Fibroblast of skin of abdomen (primary cell): ENCODE measurements at regions not wholly inside any gene's neighbourhood (a gene's known extent, or its start where the extent isn't known, plus 50 kb on each side); places are given as distances from the start of the nearest gene placed in this dataset.
"Not testable (repeated sequence)": the region's sequence is repeated elsewhere in the genome, so short reads cannot be mapped to it uniquely, and the experiment has no call there.

Experiments
- DNase-seq: peaks from one replicate; pipeline ENCODE4 v3.0.0-alpha.2; 2013

DNA sequence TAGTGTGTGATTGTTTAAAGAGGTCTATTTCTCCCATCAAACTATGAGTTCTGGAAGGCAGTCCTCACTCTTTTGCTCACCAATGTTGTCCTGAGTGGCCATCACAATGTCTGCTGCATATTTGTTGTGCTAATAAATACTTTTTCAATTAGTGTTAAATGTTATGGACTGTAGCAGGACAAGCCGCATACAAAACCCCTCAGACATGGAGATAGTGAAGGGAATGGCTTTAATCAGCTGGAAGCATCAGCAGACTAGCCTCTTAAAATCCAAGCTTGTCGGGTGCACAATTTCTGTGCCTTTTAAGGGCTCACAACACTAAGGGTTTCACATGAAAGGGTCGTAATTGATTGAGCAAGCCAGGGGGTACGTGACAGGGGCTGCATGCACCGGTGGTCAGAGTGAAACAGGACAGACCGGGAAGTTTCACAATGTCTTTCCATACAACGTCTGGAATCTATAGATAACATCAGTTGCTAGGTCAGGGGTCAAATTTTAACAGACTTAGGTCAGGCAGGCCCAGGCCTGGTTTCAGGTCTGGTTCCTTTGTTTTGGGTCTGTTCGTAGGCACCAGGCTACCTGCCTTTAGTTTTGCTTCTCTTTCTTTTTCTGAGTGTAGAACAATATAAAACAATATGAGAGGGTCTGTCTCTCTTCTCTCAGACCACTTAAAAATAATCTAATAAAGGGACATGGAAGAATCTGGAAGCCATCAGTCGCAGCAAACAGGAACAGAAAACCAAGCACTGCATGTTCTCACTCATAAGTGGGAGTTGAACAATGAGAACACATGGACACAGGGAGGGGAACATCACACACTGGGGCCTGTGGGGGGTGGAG, 327.6 kb upstream of the HTR1E start:
- DNase-seq, result no peak

- DNase-seq, result not testable (repeated sequence)
These were observed 334.0 kb upstream of the HTR1E start for GRCh38 chr6:86603364-86603763.

DNA sequence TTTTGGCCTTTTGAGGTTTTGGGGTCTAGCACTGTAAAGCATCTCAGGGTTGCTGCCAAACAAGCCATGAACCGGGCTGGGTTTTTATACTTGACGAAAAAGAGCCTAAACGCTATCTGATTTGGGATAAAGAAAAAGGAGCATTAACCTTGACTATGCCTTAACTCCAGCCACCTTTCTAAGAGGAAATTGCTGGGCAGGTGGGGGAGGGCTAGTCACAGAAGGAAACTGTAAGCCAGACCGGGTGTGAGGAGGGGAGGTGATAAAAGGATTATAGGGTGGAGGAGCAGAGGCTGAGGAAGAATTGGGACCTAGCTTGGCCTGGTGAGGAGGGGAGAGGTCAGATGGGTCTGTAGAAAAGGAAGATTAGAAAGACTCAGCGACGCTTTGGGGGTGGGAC, 335.2 kb upstream of the HTR1E start:
- not testable (repeated sequence) for DNase-seq

- not testable (repeated sequence) for DNase-seq
These were observed 338.4 kb upstream of the HTR1E start for GRCh38 chr6:86598969-86599368.

DNA sequence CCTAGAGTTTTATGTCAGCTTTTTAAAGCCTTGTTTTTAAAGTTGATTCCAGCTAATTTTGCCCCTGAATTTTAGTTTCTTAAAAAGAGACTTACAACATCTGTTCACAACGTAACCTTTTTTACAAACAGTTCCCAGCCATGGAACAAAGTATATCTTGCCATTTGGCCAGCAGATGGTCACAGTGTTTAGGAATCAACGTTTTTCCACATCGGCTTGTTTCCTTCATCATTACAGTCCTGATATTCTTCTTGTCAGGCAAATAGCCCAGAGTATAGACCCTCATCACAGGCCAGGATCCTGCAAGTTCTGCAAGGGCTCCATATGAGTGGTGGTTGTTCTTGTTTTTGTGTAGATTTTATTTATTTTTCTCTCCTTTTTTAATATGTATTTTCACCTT, 341.7 kb upstream of the HTR1E start:
- DNase-seq, result no peak

DNA sequence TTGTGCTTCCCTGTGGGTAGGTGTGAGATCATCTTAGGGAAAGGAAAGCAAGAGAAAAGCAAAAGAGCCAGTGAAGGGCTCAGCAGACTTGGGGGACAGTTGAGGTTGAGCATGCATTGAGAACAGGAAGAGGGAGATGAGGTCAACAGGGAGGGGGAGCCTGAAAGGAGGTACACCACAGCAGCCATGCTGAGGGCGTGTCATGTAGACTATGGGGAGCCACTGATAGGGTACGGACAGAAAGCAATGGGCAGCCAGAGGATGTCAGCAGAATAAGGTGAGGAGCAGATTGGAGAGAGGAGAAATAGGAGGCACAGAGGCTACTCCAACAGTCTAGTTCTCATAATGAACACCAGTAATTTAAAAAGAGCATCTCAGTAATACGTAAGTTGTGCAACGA, 351.1 kb upstream of the HTR1E start:
- DNase-seq, result no peak

DNA sequence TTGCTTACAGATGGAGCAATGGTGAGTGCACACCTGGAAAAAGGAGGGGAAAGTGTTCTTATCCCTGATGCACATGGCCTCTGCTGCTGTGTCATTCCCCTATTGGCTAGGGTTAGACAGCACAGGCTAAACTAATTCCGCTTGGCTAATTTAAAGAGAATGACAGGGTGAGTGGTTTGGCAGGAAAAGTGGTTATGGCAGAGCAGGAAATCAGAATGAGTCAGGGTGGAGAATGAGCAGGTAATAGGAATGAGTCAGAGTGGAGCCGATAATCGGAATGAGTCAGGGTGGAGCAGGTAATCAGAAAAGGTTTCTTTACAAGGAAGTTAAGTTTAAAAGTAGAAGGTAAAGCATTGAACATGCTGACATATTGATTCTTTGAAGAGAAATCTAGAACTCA, 355.5 kb upstream of the HTR1E start:
- DNase-seq, result no peak

DNA sequence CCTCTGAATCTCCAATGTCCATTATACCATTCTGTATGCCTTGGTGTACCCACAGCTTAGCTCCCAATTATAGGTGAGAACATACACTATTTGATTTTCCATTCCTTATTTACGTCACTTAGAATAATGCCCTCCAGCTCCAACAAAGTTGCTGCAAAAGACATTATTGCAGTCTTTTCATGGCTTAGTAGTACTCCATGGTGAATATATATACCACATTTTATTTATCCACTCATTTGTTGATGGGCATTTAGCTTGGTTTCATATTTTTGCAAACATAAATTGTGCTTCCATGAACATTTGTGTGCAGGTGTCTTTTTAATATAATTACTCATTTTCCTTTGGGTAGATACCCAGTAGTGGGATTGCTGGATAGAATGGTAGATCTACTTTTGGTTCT, 374.1 kb upstream of the HTR1E start:
- DNase-seq, result no peak

DNA sequence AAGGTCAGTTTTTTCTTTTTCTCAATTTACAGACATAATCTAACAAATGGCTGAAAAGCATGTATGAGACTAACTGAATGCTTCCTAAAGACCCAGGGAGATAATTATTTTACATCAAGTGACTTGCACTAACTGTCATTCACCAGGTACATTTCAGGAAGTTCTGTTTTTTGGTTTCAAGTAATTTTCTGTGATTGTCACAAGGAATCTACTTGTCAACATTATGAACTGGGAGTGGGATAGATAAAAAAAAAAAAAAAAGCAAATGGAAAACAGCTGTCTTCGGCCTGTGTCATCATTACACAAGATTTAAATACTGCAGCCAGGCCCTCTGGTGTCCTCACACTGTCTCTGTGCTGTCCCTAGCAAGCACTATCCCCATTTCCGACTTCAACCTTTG, 379.0 kb upstream of the HTR1E start:
- DNase-seq, result no peak

DNA sequence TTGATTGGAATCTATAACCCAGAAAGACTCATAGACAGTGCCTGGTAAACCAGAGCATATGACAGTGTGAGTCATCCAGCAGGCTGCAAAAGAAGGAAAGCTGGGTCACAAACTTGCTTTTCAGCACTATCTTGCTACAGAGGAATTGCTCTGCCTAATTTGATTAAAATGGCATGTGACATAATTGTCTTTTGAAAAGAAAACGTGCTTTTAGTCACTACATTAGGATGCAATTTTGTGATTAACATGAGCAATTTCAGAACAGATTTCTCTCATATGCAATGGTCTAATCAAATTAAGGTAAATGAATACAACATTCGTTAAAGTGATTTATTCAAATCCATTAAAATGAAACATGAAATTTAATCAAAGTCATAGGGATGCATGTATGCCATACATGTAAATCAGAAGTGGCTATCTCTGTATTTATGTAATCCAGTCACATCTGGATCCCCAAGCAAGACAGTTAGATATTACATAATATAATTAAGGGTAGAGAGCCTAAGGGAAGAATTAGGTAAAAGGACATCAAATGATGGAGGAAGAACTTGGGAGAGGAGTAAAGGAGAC, 400.0 kb upstream of the HTR1E start:
- DNase-seq, result no peak

DNA sequence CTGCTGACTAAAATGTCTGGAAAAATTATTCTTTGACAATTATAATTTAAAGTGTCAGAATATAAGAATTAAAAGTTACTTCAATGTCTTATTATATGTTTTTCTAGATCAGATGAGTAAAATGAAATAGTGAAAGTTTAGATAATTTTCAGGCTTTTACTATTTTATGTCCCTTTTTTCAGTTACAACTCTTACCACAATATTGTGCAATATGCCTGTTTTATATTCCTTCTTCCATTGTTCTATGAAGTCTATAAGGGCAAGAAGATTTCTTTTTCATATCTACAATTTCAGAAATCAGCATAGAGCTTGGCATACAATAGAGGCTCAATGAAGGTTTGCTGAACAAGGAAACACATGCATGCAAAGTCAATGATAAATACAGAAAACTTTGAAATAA, 401.2 kb upstream of the HTR1E start:
- no peak for DNase-seq

DNA sequence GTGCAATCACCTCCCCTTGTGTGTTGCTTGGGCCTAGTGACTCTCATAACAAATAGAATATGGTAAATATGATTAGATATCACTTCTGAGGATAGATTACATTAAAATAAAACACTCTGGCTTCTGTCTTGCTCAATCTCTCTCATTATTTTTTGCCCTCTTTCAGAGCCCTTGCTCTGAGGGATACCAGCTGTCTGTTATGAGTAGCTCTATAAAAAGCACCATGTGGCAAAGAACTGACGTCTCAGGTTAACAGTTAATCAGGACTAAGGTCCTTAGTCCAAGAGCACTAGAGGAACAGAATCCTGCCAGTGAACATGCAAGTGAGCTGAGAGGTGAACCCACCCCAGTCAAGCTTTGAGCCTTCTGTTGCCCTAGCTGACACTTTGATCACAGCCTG, 402.2 kb upstream of the HTR1E start:
- no peak for DNase-seq

- no peak for DNase-seq
These were observed 407.7 kb upstream of the HTR1E start for GRCh38 chr6:86529635-86530034.

GRCh38 chr6:86526238-86526637, 411.1 kb upstream of the HTR1E start:
- DNase-seq, result no peak

DNA sequence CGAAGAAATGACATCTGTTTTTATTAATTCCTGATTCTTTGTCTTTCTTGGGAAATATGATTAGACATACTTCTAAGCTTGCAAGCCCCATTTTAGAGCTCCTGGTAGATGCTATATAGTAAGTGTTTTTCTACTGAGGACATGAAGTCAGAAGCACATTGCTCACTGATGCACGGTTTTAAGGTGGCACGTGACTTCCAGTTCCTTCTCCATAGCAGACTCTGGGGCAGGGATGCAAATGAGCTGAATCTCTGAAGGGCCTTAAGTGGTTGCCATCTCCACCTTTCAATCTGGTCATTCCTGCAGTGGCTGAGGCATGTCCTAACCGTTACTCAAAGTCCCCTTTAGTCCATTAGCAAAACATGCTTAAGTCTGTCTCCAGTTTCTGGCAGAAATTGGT, 421.2 kb upstream of the HTR1E start:
- DNase-seq, result no peak

GRCh38 chr6:86511962-86512361, 425.4 kb upstream of the HTR1E start:
- no peak for DNase-seq

- no peak for DNase-seq
These were observed 429.1 kb upstream of the HTR1E start for GRCh38 chr6:86508230-86508629.

DNA sequence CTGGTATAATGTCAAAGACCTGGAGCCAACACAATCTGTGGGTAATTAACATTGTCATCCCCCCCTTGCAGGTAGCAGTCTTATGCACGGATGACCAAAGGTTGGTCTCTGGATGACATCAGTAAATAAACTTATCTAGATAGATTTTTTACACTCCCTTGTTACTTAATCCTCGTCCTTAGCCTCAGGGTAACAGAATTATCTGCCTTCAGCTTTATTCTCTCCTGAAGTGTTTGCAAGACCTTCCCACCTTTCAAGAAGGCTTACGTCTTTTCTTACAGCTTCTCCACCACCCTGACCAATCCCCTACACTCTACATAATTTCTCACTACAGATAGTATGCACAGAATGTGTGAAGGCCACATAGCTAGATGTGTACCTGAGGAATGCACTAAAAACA, 434.8 kb upstream of the HTR1E start:
- no peak for DNase-seq

- no peak for DNase-seq
These were observed 437.3 kb upstream of the HTR1E start for GRCh38 chr6:86500035-86500434.

DNA sequence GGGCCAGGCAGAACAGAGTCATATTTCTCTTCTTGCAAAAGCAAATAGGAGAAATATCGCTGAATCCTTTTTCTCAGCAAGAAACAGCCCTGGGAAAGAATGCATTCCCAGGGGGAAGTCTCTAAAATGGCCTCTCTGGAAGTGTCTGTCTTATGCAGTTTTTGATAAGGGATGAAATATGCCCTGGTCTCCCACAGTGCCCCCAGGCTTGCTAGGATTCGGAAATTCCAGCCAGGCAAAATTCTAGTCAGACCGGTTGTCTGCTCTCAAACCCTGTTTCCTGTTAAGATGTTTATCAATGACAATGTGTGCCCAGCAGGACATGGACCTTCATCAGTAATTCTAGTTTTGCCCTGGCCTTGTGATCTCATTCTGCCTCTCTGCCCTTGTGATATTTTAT, 448.3 kb upstream of the HTR1E start:
- DNase-seq, result not testable (repeated sequence)

GRCh38 chr6:86487660-86488221, 449.6 kb upstream of the HTR1E start:
- DNase-seq, result no peak

- not testable (repeated sequence) for DNase-seq
These were observed 459.0 kb upstream of the HTR1E start for GRCh38 chr6:86478316-86478715.

GRCh38 chr6:86477500-86478148, 459.7 kb upstream of the HTR1E start:
- DNase-seq, result no peak

GRCh38 chr6:86476311-86476710, 461.0 kb upstream of the HTR1E start:
- no peak for DNase-seq
